Gastroesophageal sphincter (tissue), 3 donors: ENCODE measurements at regions not wholly inside any gene's neighbourhood (a gene's known extent, or its start where the extent isn't known, plus 50 kb on each side); places are given as distances from the start of the nearest gene placed in this dataset.

ENCODE experiments used
- POLR2AphosphoS5 ChIP-seq: sonication (generic); formaldehyde crosslinking; IDR thresholded peaks from one replicate; pipeline ENCODE4 v1.6.1; 2017; ENCODE audit warnings: antibody characterized with exemption
- TF ChIP-seq, protein P1 (sequence below), 4 experiments: fragments of 200-600 bp in 2 of 4; fragments of 450-650 bp in 2 of 4; sonication (generic) in 1 of 4; IDR thresholded peaks; one replicate each; pipeline ENCODE4 v1.5.1; 2017 to 2019; ENCODE audit warnings: antibody characterized with exemption in 4 of 4, mild to moderate bottlenecking in 2 of 4, moderate library complexity in 2 of 4

DNA sequence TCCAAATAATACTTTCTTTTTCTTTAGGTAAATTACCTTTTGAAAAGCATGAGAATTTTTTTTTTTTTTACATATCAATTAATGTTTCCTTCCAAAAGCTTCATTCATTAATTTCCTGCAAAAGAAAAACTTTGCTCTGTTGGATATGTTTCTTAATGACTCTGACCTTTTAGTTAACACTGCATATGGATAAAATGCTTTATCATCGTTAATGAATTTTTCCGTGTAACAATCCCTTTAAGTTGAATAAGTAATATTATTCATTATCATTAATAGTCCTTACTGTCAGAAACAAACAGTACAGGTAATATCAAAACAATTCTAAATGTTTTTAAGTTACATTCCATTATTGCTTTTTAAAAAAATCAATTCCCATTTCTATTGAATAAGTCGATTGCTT is 345.1 kb downstream of the SAMD5 start:
- TF ChIP-seq, protein P1, sequence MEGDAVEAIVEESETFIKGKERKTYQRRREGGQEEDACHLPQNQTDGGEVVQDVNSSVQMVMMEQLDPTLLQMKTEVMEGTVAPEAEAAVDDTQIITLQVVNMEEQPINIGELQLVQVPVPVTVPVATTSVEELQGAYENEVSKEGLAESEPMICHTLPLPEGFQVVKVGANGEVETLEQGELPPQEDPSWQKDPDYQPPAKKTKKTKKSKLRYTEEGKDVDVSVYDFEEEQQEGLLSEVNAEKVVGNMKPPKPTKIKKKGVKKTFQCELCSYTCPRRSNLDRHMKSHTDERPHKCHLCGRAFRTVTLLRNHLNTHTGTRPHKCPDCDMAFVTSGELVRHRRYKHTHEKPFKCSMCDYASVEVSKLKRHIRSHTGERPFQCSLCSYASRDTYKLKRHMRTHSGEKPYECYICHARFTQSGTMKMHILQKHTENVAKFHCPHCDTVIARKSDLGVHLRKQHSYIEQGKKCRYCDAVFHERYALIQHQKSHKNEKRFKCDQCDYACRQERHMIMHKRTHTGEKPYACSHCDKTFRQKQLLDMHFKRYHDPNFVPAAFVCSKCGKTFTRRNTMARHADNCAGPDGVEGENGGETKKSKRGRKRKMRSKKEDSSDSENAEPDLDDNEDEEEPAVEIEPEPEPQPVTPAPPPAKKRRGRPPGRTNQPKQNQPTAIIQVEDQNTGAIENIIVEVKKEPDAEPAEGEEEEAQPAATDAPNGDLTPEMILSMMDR (IDR thresholded peaks at IDR 0.05), result no peak
- no peak for TF ChIP-seq POLR2AphosphoS5
